GM23338 (cell line): ENCODE measurements at regions not wholly inside any gene's neighbourhood (a gene's known extent, or its start where the extent isn't known, plus 50 kb on each side); places are given as distances from the start of the nearest gene placed in this dataset.

Source experiments
- ATAC-seq: fragments of 200-7000 bp; cut with Tn5 transposase; 3 replicates; pipeline ENCODE4 v1.9.1; 2020
- DNase-seq: peaks from one replicate; pipeline ENCODE4 v3.0.0-alpha.2; 2015; ENCODE audit warnings: low spot score
- H2AFZ ChIP-seq: fragments of 200-600 bp; sonication (generic); 2 replicates; pipeline ENCODE4 v1.8.0; 2016; ENCODE audit warnings: antibody characterized with exemption, mild to moderate bottlenecking, moderate library complexity
- H3F3A ChIP-seq: fragments of 200-600 bp; sonication (generic); replicated peaks from 2 replicates; pipeline ENCODE4 v1.8.0; 2017; ENCODE audit warnings: antibody characterized with exemption, mixed run types, low read depth
- H3K27ac ChIP-seq: fragments of 200-600 bp; sonication (generic); 2 replicates; pipeline ENCODE4 v1.6.1; 2016; ENCODE audit warnings: low read depth
- H3K27me3 ChIP-seq: fragments of 200-600 bp; sonication (generic); 2 replicates; pipeline ENCODE4 v1.8.0; 2016; ENCODE audit warnings: mild to moderate bottlenecking, mixed run types, moderate library complexity; ENCODE audit not compliant: insufficient read depth
- H3K36me3 ChIP-seq: fragments of 200-600 bp; sonication (generic); 2 replicates; pipeline ENCODE4 v1.8.0; 2016; ENCODE audit warnings: mild to moderate bottlenecking; ENCODE audit not compliant: insufficient read depth
- H3K4me1 ChIP-seq: fragments of 200-600 bp; sonication (generic); 2 replicates; pipeline ENCODE4 v1.8.0; 2016; ENCODE audit warnings: mild to moderate bottlenecking, moderate library complexity; ENCODE audit not compliant: insufficient read depth
- H3K4me2 ChIP-seq: fragments of 200-600 bp; sonication (generic); 2 replicates; pipeline ENCODE4 v1.7.1; 2017; ENCODE audit warnings: mixed run types
- H3K4me3 ChIP-seq: fragments of 200-600 bp; sonication (generic); 2 replicates; pipeline ENCODE4 v1.6.1; 2016; ENCODE audit warnings: mixed run types
- H3K79me2 ChIP-seq: fragments of 200-600 bp; sonication (generic); replicated peaks from 2 replicates; pipeline ENCODE4 v1.8.0; 2017; ENCODE audit warnings: mild to moderate bottlenecking; ENCODE audit not compliant: insufficient read depth
- H3K9me2 ChIP-seq: fragments of 200-600 bp; sonication (generic); 2 replicates; pipeline ENCODE4 v1.8.0; 2017; ENCODE audit not compliant: insufficient read depth
- H4K20me1 ChIP-seq: fragments of 200-600 bp; sonication (generic); replicated peaks from 2 replicates; pipeline ENCODE4 v1.8.0; 2017; ENCODE audit warnings: mild to moderate bottlenecking; ENCODE audit not compliant: insufficient read depth
- H3K27ac Mint-ChIP-seq: 2 replicates; pipeline ENCODE4 v1.8.0; 2020; ENCODE audit warnings: inconsistent platforms, mild to moderate bottlenecking, moderate library complexity, mixed read lengths
- H3K27me3 Mint-ChIP-seq: 3 replicates; pipeline ENCODE4 v1.8.0; 2022; ENCODE audit warnings: low read depth, mild to moderate bottlenecking, moderate library complexity, mixed read lengths, inconsistent platforms; ENCODE audit not compliant: insufficient read depth, poor library complexity
- H3K36me3 Mint-ChIP-seq: 3 replicates; pipeline ENCODE4 v1.8.0; 2021; ENCODE audit warnings: low read depth, mild to moderate bottlenecking, inconsistent platforms, moderate library complexity, mixed read lengths
- H3K4me1 Mint-ChIP-seq: 3 replicates; pipeline ENCODE4 v1.8.0; 2020; ENCODE audit warnings: mild to moderate bottlenecking, inconsistent platforms, mixed read lengths
- H3K4me3 Mint-ChIP-seq: 3 replicates; pipeline ENCODE4 v1.8.0; 2021; ENCODE audit warnings: moderate library complexity, mild to moderate bottlenecking, inconsistent platforms, mixed read lengths
- H3K9me3 Mint-ChIP-seq: 3 replicates; pipeline ENCODE4 v1.8.0; 2020; ENCODE audit warnings: moderate library complexity, mild to moderate bottlenecking, inconsistent platforms, mixed read lengths
- CREB1 ChIP-seq: fragments of 250-450 bp; sonication (Bioruptor Pico); IDR thresholded peaks from 2 replicates; pipeline ENCODE4 v1.5.0; 2020; ENCODE audit warnings: low read depth, mild to moderate bottlenecking, moderate library complexity
- EZH2 ChIP-seq: fragments of 200-600 bp; sonication (generic); IDR thresholded peaks from one replicate; pipeline ENCODE4 v1.8.0; 2017; ENCODE audit warnings: antibody characterized with exemption, mild to moderate bottlenecking, low read depth; ENCODE audit not compliant: unreplicated experiment
- EZH2phosphoT487 ChIP-seq: fragments of 200-600 bp; sonication (generic); IDR thresholded peaks from one replicate; pipeline ENCODE4 v1.8.1; 2018; ENCODE audit warnings: antibody characterized with exemption; ENCODE audit not compliant: unreplicated experiment
- JUNB ChIP-seq: IDR thresholded peaks from one replicate; pipeline ENCODE4 v1.6.1; 2016; ENCODE audit warnings: antibody characterized with exemption; ENCODE audit not compliant: unreplicated experiment
- NANOG ChIP-seq: IDR thresholded peaks from 2 replicates; pipeline ENCODE4 v1.6.1; 2016; ENCODE audit warnings: antibody characterized with exemption, borderline replicate concordance
- POLR2AphosphoS5 ChIP-seq: IDR thresholded peaks from 2 replicates; pipeline ENCODE4 v1.6.1; 2016; ENCODE audit warnings: antibody characterized with exemption, low read depth
- STAT1 ChIP-seq: IDR thresholded peaks from one replicate; pipeline ENCODE4 v1.6.1; 2016; ENCODE audit warnings: antibody characterized with exemption; ENCODE audit not compliant: unreplicated experiment
- ZNF114 ChIP-seq: fragments of 250-450 bp; sonication (Bioruptor Pico); IDR thresholded peaks from 2 replicates; pipeline ENCODE4 v1.5.0; 2020; ENCODE audit warnings: mild to moderate bottlenecking, moderate library complexity
- ZNF331 ChIP-seq: fragments of 250-450 bp; sonication (Bioruptor Pico); IDR thresholded peaks from 2 replicates; pipeline ENCODE4 v1.5.0; 2020; ENCODE audit warnings: low read depth, mild to moderate bottlenecking, moderate library complexity
- TF ChIP-seq, protein P1 (sequence below): fragments of 250-450 bp; sonication (Bioruptor Pico); IDR thresholded peaks from 2 replicates; pipeline ENCODE4 v1.5.0; 2020; ENCODE audit warnings: mild to moderate bottlenecking, moderate library complexity
- TF ChIP-seq, protein P2 (sequence below): IDR thresholded peaks from 2 replicates; pipeline ENCODE4 v1.6.1; 2016; ENCODE audit warnings: antibody characterized with exemption
- TF ChIP-seq, protein P3 (sequence below), 2 experiments: fragments of 200-600 bp in 1 of 2; sonication (generic) in 1 of 2; conservative IDR thresholded peaks; 2 replicates each; pipeline versions ENCODE4 v1.5.1 to v1.6.1; 2016 to 2017; ENCODE audit warnings: antibody characterized with exemption in 2 of 2, low read depth in 2 of 2, mild to moderate bottlenecking in 2 of 2, moderate library complexity in 1 of 2
- TF ChIP-seq, protein P4 (sequence below): IDR thresholded peaks from one replicate; pipeline ENCODE4 v1.6.1; 2018; ENCODE audit warnings: antibody characterized with exemption; ENCODE audit not compliant: unreplicated experiment

DNA sequence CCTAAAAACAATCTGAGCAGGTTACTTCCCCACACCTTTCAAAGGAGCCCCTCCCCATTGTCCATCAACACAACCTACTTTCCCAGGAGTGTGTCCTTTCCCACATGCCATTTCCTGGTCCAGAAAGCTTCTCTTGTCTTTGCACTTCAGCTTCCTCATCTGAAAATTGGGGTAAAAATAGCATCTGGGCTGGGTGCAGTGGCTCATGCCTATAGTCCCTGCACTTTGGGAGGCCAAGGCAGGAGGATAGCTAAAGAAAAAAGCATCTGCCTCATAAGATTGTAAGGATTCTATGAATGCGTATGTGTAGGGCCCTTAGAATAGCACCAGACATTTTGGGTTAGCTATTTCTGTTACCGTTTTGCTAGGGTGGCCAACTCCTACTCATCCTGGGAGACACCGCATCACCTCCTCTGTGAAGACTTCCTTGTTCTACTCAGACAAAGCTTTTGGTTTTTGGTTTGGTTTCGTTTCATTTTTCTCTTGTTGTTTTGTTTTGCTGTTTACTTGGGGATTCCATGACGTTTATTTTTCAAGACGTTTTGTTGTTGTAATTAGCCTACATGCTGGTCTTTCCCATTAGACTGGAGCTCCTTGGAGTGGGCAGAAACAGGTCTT lies 224.4 kb upstream of the TLE3 start:
- ATAC-seq (no peak), DNase-seq (no peak)
- H3F3A ChIP-seq: no peaks in the 10 kb centered on the region
- H2AFZ ChIP-seq: no peak overlapping the region
- H3K4me2 ChIP-seq: no peak overlapping the region
- Mint-ChIP-seq H3K4me3 (no peak overlapping the region), H3K27ac (no peak overlapping the region), H3K9me3 (no peaks in the 10 kb centered on the region), H3K36me3 (no peaks in the 10 kb centered on the region), H3K4me1 (peaks cover 12% of the 10 kb centered on the region), H3K27me3 (peaks cover 3% of the 10 kb centered on the region)
- H3K36me3 ChIP-seq: no peaks in the 10 kb centered on the region
- H3K27ac ChIP-seq: no peak overlapping the region
- H3K4me3 ChIP-seq: no peak overlapping the region
- no peaks in the 10 kb centered on the region for H3K4me1 ChIP-seq
- no peaks in the 10 kb centered on the region for H4K20me1 ChIP-seq
- H3K79me2 ChIP-seq: no peaks in the 10 kb centered on the region
- no peaks in the 10 kb centered on the region for H3K9me2 ChIP-seq
- TF ChIP-seq JUNB (no peak), CREB1 (CRISPR knock-in tag) (no peak), EZH2phosphoT487 (no peak), ZNF114 (CRISPR knock-in tag) (no peak), STAT1 (no peak), POLR2AphosphoS5 (no peak), ZNF331 (CRISPR knock-in tag) (no peak), NANOG (no peak), EZH2 (no peak)
- TF ChIP-seq, protein P1, sequence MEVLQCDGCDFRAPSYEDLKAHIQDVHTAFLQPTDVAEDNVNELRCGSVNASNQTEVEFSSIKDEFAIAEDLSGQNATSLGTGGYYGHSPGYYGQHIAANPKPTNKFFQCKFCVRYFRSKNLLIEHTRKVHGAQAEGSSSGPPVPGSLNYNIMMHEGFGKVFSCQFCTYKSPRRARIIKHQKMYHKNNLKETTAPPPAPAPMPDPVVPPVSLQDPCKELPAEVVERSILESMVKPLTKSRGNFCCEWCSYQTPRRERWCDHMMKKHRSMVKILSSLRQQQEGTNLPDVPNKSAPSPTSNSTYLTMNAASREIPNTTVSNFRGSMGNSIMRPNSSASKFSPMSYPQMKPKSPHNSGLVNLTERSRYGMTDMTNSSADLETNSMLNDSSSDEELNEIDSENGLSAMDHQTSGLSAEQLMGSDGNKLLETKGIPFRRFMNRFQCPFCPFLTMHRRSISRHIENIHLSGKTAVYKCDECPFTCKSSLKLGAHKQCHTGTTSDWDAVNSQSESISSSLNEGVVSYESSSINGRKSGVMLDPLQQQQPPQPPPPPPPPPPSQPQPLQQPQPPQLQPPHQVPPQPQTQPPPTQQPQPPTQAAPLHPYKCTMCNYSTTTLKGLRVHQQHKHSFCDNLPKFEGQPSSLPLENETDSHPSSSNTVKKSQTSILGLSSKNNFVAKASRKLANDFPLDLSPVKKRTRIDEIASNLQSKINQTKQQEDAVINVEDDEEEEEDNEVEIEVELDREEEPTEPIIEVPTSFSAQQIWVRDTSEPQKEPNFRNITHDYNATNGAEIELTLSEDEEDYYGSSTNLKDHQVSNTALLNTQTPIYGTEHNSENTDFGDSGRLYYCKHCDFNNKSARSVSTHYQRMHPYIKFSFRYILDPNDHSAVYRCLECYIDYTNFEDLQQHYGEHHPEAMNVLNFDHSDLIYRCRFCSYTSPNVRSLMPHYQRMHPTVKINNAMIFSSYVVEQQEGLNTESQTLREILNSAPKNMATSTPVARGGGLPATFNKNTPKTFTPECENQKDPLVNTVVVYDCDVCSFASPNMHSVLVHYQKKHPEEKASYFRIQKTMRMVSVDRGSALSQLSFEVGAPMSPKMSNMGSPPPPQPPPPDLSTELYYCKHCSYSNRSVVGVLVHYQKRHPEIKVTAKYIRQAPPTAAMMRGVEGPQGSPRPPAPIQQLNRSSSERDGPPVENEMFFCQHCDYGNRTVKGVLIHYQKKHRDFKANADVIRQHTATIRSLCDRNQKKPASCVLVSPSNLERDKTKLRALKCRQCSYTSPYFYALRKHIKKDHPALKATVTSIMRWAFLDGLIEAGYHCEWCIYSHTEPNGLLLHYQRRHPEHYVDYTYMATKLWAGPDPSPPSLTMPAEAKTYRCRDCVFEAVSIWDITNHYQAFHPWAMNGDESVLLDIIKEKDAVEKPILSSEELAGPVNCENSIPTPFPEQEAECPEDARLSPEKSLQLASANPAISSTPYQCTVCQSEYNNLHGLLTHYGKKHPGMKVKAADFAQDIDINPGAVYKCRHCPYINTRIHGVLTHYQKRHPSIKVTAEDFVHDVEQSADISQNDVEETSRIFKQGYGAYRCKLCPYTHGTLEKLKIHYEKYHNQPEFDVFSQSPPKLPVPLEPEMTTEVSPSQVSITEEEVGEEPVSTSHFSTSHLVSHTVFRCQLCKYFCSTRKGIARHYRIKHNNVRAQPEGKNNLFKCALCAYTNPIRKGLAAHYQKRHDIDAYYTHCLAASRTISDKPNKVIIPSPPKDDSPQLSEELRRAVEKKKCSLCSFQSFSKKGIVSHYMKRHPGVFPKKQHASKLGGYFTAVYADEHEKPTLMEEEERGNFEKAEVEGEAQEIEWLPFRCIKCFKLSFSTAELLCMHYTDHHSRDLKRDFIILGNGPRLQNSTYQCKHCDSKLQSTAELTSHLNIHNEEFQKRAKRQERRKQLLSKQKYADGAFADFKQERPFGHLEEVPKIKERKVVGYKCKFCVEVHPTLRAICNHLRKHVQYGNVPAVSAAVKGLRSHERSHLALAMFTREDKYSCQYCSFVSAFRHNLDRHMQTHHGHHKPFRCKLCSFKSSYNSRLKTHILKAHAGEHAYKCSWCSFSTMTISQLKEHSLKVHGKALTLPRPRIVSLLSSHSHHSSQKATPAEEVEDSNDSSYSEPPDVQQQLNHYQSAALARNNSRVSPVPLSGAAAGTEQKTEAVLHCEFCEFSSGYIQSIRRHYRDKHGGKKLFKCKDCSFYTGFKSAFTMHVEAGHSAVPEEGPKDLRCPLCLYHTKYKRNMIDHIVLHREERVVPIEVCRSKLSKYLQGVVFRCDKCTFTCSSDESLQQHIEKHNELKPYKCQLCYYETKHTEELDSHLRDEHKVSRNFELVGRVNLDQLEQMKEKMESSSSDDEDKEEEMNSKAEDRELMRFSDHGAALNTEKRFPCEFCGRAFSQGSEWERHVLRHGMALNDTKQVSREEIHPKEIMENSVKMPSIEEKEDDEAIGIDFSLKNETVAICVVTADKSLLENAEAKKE (CRISPR knock-in tag): no peak
- TF ChIP-seq, protein P2, sequence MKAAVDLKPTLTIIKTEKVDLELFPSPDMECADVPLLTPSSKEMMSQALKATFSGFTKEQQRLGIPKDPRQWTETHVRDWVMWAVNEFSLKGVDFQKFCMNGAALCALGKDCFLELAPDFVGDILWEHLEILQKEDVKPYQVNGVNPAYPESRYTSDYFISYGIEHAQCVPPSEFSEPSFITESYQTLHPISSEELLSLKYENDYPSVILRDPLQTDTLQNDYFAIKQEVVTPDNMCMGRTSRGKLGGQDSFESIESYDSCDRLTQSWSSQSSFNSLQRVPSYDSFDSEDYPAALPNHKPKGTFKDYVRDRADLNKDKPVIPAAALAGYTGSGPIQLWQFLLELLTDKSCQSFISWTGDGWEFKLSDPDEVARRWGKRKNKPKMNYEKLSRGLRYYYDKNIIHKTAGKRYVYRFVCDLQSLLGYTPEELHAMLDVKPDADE: no peak
- TF ChIP-seq, protein P3, sequence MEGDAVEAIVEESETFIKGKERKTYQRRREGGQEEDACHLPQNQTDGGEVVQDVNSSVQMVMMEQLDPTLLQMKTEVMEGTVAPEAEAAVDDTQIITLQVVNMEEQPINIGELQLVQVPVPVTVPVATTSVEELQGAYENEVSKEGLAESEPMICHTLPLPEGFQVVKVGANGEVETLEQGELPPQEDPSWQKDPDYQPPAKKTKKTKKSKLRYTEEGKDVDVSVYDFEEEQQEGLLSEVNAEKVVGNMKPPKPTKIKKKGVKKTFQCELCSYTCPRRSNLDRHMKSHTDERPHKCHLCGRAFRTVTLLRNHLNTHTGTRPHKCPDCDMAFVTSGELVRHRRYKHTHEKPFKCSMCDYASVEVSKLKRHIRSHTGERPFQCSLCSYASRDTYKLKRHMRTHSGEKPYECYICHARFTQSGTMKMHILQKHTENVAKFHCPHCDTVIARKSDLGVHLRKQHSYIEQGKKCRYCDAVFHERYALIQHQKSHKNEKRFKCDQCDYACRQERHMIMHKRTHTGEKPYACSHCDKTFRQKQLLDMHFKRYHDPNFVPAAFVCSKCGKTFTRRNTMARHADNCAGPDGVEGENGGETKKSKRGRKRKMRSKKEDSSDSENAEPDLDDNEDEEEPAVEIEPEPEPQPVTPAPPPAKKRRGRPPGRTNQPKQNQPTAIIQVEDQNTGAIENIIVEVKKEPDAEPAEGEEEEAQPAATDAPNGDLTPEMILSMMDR (conservative IDR thresholded peaks at IDR 0.05; ENCODE audit: low read depth in 2 of 2): no peak
- TF ChIP-seq, protein P4, sequence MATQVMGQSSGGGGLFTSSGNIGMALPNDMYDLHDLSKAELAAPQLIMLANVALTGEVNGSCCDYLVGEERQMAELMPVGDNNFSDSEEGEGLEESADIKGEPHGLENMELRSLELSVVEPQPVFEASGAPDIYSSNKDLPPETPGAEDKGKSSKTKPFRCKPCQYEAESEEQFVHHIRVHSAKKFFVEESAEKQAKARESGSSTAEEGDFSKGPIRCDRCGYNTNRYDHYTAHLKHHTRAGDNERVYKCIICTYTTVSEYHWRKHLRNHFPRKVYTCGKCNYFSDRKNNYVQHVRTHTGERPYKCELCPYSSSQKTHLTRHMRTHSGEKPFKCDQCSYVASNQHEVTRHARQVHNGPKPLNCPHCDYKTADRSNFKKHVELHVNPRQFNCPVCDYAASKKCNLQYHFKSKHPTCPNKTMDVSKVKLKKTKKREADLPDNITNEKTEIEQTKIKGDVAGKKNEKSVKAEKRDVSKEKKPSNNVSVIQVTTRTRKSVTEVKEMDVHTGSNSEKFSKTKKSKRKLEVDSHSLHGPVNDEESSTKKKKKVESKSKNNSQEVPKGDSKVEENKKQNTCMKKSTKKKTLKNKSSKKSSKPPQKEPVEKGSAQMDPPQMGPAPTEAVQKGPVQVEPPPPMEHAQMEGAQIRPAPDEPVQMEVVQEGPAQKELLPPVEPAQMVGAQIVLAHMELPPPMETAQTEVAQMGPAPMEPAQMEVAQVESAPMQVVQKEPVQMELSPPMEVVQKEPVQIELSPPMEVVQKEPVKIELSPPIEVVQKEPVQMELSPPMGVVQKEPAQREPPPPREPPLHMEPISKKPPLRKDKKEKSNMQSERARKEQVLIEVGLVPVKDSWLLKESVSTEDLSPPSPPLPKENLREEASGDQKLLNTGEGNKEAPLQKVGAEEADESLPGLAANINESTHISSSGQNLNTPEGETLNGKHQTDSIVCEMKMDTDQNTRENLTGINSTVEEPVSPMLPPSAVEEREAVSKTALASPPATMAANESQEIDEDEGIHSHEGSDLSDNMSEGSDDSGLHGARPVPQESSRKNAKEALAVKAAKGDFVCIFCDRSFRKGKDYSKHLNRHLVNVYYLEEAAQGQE: no peak
- H3K27me3 ChIP-seq: no peaks in the 10 kb centered on the region
